Amniotic epithelial cell (primary cell): ENCODE measurements at regions not wholly inside any gene's neighbourhood (a gene's known extent, or its start where the extent isn't known, plus 50 kb on each side); places are given as distances from the start of the nearest gene placed in this dataset.

Experiments used
- DNase-seq: peaks from one replicate; pipeline ENCODE4 v3.0.0-alpha.2; 2010; ENCODE audit warnings: low read depth

GRCh38 chr13:73204952-73205351 is 146.1 kb downstream of the KLF5 start:
- DNase-seq: no peak

- DNase-seq: no peak
Measured at GRCh38 chr13:73201626-73202025, 142.8 kb downstream of the KLF5 start.

- no peak for DNase-seq
Measured at GRCh38 chr13:73198991-73199411, 140.2 kb downstream of the KLF5 start.

- DNase-seq: no peak
Measured at GRCh38 chr13:73195091-73195490, 136.3 kb downstream of the KLF5 start.

GRCh38 chr13:73194310-73194709 is 135.5 kb downstream of the KLF5 start:
- no peak for DNase-seq

- DNase-seq: no peak
Measured at GRCh38 chr13:73193554-73193953, 134.7 kb downstream of the KLF5 start.

GRCh38 chr13:73190477-73190876 is 131.7 kb downstream of the KLF5 start:
- DNase-seq: no peak

- no peak for DNase-seq
Measured at GRCh38 chr13:73189776-73190175, 131.0 kb downstream of the KLF5 start.

GRCh38 chr13:73189362-73189761 is 130.6 kb downstream of the KLF5 start:
- peak; percentile 55 for DNase-seq

GRCh38 chr13:73187106-73187505 is 128.3 kb downstream of the KLF5 start:
- DNase-seq: peak; percentile 94

GRCh38 chr13:73179650-73180274 is 121.0 kb downstream of the KLF5 start:
- DNase-seq: peak; percentile 83

- no peak for DNase-seq
Measured at GRCh38 chr13:73177916-73178565, 119.2 kb downstream of the KLF5 start.

- no peak for DNase-seq
Measured at GRCh38 chr13:73177017-73177416, 118.2 kb downstream of the KLF5 start.

- peak; percentile 18 for DNase-seq
Measured at GRCh38 chr13:73174521-73175010, 115.8 kb downstream of the KLF5 start.

- DNase-seq: no peak
Measured at GRCh38 chr13:73173279-73173811, 114.5 kb downstream of the KLF5 start.

- DNase-seq: peak; percentile 70
Measured at GRCh38 chr13:73171926-73172325, 113.1 kb downstream of the KLF5 start.

- no peak for DNase-seq
Measured at GRCh38 chr13:73171271-73171682, 112.5 kb downstream of the KLF5 start.

GRCh38 chr13:73169971-73170370 is 111.2 kb downstream of the KLF5 start:
- no peak for DNase-seq

- no peak for DNase-seq
Measured at GRCh38 chr13:73168953-73169401, 110.2 kb downstream of the KLF5 start.

GRCh38 chr13:73168226-73168952 is 109.6 kb downstream of the KLF5 start:
- DNase-seq: no peak

GRCh38 chr13:73167028-73167820 is 108.4 kb downstream of the KLF5 start:
- no peak for DNase-seq

GRCh38 chr13:73166204-73166603 is 107.4 kb downstream of the KLF5 start:
- DNase-seq: no peak
